PC-9 (cell line): ENCODE measurements at regions not wholly inside any gene's neighbourhood (a gene's known extent, or its start where the extent isn't known, plus 50 kb on each side); places are given as distances from the start of the nearest gene placed in this dataset.

Experiments
- BruUV-seq: library from RNA; stranded (reverse); fragments of 400-500 nt; replicated peaks from 2 replicates; lab custom pipeline; 2021; lab: Mats Ljungman, UMichigan
- CTCF ChIA-PET: fragments of 300-600 bp; sonication (Branson Sonifier 250); formaldehyde crosslinking; loops from one replicate; lab custom pipeline; 2022; ENCODE audit warnings: antibody characterized with exemption; lab: Charles Lee
- POLR2A ChIA-PET: fragments of 300-600 bp; sonication (Branson Sonifier 250); formaldehyde crosslinking; loops from one replicate; lab custom pipeline; 2022; ENCODE audit warnings: antibody characterized with exemption; ENCODE audit not compliant: unreplicated experiment; lab: Charles Lee
- DNase-seq, 2 experiments: peaks; one replicate each; pipeline versions ENCODE4 v3.0.0 to v3.0.0-alpha.2; 2015 to 2022; ENCODE audit warnings: mixed read lengths in 1 of 2
- H2AFZ ChIP-seq: fragments of 200-600 bp; sonication (generic); 2 replicates; pipeline ENCODE4 v1.8.1; 2017; ENCODE audit warnings: antibody characterized with exemption
- H3F3A ChIP-seq: fragments of 200-600 bp; sonication (generic); 2 replicates; pipeline ENCODE4 v1.8.1; 2017; ENCODE audit warnings: antibody characterized with exemption, mild to moderate bottlenecking, low read depth; ENCODE audit not compliant: insufficient read depth
- H3K27ac ChIP-seq: fragments of 200-600 bp; sonication (generic); 2 replicates; pipeline ENCODE4 v1.6.1; 2016; ENCODE audit warnings: mixed run types
- H3K27me3 ChIP-seq: fragments of 200-600 bp; sonication (generic); 2 replicates; pipeline ENCODE4 v1.6.1; 2016; ENCODE audit warnings: low read depth, mixed run types; ENCODE audit not compliant: insufficient read depth
- H3K36me3 ChIP-seq: fragments of 200-600 bp; sonication (generic); 2 replicates; pipeline ENCODE4 v1.6.1; 2016; ENCODE audit warnings: low read depth, mixed run types
- H3K4me1 ChIP-seq: fragments of 200-600 bp; sonication (generic); replicated peaks from 2 replicates; pipeline ENCODE4 v1.6.1; 2016; ENCODE audit warnings: mixed run types; ENCODE audit not compliant: insufficient read depth
- H3K4me2 ChIP-seq: fragments of 200-600 bp; sonication (generic); 2 replicates; pipeline ENCODE4 v1.6.1; 2017; ENCODE audit warnings: mixed run types
- H3K4me3 ChIP-seq: fragments of 200-600 bp; sonication (generic); 2 replicates; pipeline ENCODE4 v1.6.1; 2016; ENCODE audit warnings: mixed run types
- H3K79me2 ChIP-seq: fragments of 200-600 bp; sonication (generic); 2 replicates; pipeline ENCODE4 v1.6.1; 2017; ENCODE audit warnings: low read depth, mixed run types
- H3K9me2 ChIP-seq: fragments of 200-600 bp; sonication (generic); 2 replicates; pipeline ENCODE4 v1.8.1; 2017; ENCODE audit warnings: mild to moderate bottlenecking; ENCODE audit not compliant: insufficient read depth
- H3K9me3 ChIP-seq: fragments of 200-600 bp; sonication (generic); 2 replicates; pipeline ENCODE4 v1.8.1; 2016; ENCODE audit warnings: low read depth; ENCODE audit not compliant: insufficient read depth
- H4K20me1 ChIP-seq: fragments of 200-600 bp; sonication (generic); 2 replicates; pipeline ENCODE4 v1.8.1; 2017; ENCODE audit not compliant: insufficient read depth
- EZH2 ChIP-seq: fragments of 200-600 bp; sonication (generic); IDR thresholded peaks from 2 replicates; pipeline ENCODE4 v1.8.0; 2017; ENCODE audit warnings: antibody characterized with exemption, low read depth
- intact Hi-C: fragments of 100-400 bp; cut with micrococcal nuclease; formaldehyde crosslinking; loops from one replicate; pipeline ENCODE4 v1.10.0; 2022; ENCODE audit not compliant: unreplicated experiment
- TF ChIP-seq, protein P1 (sequence below): fragments of 200-600 bp; sonication (generic); conservative IDR thresholded peaks from 2 replicates; pipeline ENCODE4 v1.6.1; 2017; ENCODE audit warnings: mixed run types, antibody characterized with exemption, mild to moderate bottlenecking, moderate library complexity

DNA sequence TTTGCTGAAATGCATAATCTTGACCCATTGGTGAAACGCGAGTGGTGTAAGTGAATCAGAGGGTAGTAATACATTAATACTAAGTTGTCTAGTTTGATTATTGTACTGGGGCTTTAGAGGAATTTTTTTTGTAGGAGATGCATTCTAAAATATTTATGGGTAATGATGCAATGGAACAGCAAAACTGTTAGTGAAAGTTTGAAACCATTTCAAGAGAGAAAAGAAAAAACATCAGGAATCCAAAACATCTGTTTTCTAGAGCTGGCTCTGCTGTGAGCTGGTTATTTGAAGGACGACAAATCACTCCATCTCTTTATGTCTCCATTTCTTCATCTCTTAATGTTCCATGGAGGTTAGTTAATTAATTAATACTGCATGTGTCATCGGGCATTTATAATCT is 351.9 kb upstream of the FAT1 start:
- Histone ChIP-seq H4K20me1 (no peaks in the 10 kb centered on the region), H3K79me2 (no peaks in the 10 kb centered on the region), H3K9me2 (no peaks in the 10 kb centered on the region), H3K9me3 (no peaks in the 10 kb centered on the region), H3K4me3 (no peak overlapping the region), H3K27ac (no peak overlapping the region), H3F3A (no peaks in the 10 kb centered on the region), H3K27me3 (no peaks in the 10 kb centered on the region), H3K4me2 (no peak overlapping the region), H2AFZ (no peak overlapping the region), H3K4me1 (no peaks in the 10 kb centered on the region), H3K36me3 (no peaks in the 10 kb centered on the region)
- POLR2A ChIA-PET: no interaction called here
- BruUV-seq: no TSS peak
- intact Hi-C loops: no loop called here
- DNase-seq: no peak
- TF ChIP-seq, protein P1, sequence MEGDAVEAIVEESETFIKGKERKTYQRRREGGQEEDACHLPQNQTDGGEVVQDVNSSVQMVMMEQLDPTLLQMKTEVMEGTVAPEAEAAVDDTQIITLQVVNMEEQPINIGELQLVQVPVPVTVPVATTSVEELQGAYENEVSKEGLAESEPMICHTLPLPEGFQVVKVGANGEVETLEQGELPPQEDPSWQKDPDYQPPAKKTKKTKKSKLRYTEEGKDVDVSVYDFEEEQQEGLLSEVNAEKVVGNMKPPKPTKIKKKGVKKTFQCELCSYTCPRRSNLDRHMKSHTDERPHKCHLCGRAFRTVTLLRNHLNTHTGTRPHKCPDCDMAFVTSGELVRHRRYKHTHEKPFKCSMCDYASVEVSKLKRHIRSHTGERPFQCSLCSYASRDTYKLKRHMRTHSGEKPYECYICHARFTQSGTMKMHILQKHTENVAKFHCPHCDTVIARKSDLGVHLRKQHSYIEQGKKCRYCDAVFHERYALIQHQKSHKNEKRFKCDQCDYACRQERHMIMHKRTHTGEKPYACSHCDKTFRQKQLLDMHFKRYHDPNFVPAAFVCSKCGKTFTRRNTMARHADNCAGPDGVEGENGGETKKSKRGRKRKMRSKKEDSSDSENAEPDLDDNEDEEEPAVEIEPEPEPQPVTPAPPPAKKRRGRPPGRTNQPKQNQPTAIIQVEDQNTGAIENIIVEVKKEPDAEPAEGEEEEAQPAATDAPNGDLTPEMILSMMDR: no peak
- TF ChIP-seq EZH2: no peak
- CTCF ChIA-PET: no interaction called here

DNA sequence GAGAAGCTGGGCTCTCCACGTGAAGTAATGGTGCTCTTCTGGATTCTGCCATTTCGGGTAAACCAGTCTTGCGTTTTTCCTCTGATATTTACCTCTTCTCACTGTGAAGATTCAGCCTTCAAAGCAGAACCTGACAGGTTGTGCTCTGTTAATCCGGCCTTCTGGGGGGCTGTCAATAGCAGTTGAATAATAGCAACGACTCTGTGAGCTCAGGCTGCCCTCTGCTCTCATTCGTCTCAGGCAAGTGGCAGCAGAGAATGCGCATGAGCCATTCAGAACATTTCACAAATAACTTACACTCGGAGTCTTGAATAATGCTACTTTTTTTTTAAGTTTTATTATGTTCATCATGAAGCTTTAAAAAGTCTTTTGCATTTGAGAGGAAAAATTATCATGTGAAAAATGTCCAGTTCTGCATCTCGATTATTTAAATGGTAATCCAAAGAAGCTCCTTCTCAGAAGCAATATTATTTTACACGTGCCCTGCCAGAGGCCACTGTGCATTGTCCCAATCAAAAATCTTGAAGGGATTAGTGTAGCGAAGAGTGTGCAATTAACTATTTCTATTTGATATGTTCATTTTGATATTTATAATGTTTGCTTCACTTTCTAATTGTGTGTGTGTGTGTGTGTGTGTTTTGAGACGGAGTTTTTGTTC is 354.2 kb upstream of the FAT1 start:
- TF ChIP-seq, protein P1: no peak
- TF ChIP-seq EZH2: no peak
- CTCF ChIA-PET: interaction anchor here (0.7 kb wide), 1 partner anchor 14 kb away, joined by 10 read pairs; no protein-coding TSS in a partner anchor
- intact Hi-C loops: no loop called here
- Histone ChIP-seq H3F3A (no peaks in the 10 kb centered on the region), H2AFZ (no peak overlapping the region), H3K36me3 (no peaks in the 10 kb centered on the region), H3K9me3 (no peaks in the 10 kb centered on the region), H3K79me2 (no peaks in the 10 kb centered on the region), H3K4me1 (no peaks in the 10 kb centered on the region), H4K20me1 (no peaks in the 10 kb centered on the region), H3K27ac (no peak overlapping the region), H3K4me2 (no peak overlapping the region), H3K4me3 (no peak overlapping the region), H3K9me2 (no peaks in the 10 kb centered on the region), H3K27me3 (no peaks in the 10 kb centered on the region)
- no peak for DNase-seq
- POLR2A ChIA-PET: no interaction called here
- BruUV-seq: no TSS peak

DNA sequence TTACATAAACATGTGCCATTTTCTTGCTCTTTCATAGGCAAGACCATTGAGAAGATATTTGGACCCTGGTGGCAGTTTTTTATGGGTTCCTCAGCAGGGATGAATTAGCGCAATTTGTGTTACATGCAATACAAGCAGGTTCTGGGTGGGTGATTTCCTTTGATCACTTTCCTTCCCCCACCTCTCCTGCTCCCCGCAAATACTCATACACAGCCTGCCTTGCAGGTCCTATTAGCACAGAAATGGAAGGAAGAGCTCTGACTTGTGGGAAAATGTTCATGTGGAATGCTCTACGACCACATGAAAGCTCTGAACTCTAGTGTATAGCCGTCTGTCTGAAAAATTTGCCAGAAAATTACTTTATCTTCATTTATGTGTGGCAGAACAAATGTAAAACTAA is 361.0 kb upstream of the FAT1 start:
- BruUV-seq: no TSS peak
- POLR2A ChIA-PET: no interaction called here
- intact Hi-C loops: loop anchor here (10.0 kb wide), 1 partner anchor 360 kb away; the partner anchor contains the start of gene FAT1
- Histone ChIP-seq H2AFZ (no peak overlapping the region), H3K9me2 (no peaks in the 10 kb centered on the region), H3K9me3 (no peaks in the 10 kb centered on the region), H3K4me3 (no peak overlapping the region), H3K27me3 (no peaks in the 10 kb centered on the region), H4K20me1 (no peaks in the 10 kb centered on the region), H3K4me2 (no peak overlapping the region), H3K79me2 (no peaks in the 10 kb centered on the region), H3K4me1 (no peaks in the 10 kb centered on the region), H3F3A (no peaks in the 10 kb centered on the region), H3K36me3 (no peaks in the 10 kb centered on the region), H3K27ac (no peak overlapping the region)
- no peak for DNase-seq
- TF ChIP-seq, protein P1: no peak
- no peak for TF ChIP-seq EZH2
- CTCF ChIA-PET: no interaction called here
